CD4-positive, CD25-positive, alpha-beta regulatory T cell (primary cell): ENCODE measurements at regions not wholly inside any gene's neighbourhood (a gene's known extent, or its start where the extent isn't known, plus 50 kb on each side); places are given as distances from the start of the nearest gene placed in this dataset.

Source experiments
- ATAC-seq, 2 donors: fragments of 150-1000 bp; cut with Tn5 transposase; one replicate each; pipeline ENCODE4 v1.10.0; 2021; ENCODE audit warnings: low read depth in 2 of 2, moderate number of reproducible peaks in 2 of 2, moderate library complexity in 1 of 2
- DNase-seq, 3 donors: peaks; one replicate each; pipeline versions ENCODE4 v3.0.0 to v3.0.0-alpha.2; 2012 to 2022; ENCODE audit warnings: mixed read lengths in 1 of 3
- H3K27ac ChIP-seq: one replicate; pipeline ENCODE4 v1.7.0; 2013; ENCODE audit warnings: mild to moderate bottlenecking, low read length; ENCODE audit not compliant: insufficient read depth, poor library complexity, severe bottlenecking
- H3K27me3 ChIP-seq: one replicate; pipeline ENCODE4 v1.7.0; 2013; ENCODE audit warnings: low read length; ENCODE audit not compliant: control insufficient read depth, insufficient read depth
- H3K36me3 ChIP-seq: one replicate; pipeline ENCODE4 v1.7.0; 2013; ENCODE audit warnings: mild to moderate bottlenecking, low read length, moderate library complexity; ENCODE audit not compliant: control insufficient read depth, insufficient read depth
- H3K4me1 ChIP-seq: 2 replicates; pipeline ENCODE4 v1.7.0; 2013; ENCODE audit warnings: mild to moderate bottlenecking, low read length; ENCODE audit not compliant: insufficient read depth, control insufficient read depth, poor library complexity, severe bottlenecking
- H3K4me3 ChIP-seq: one replicate; pipeline ENCODE4 v1.7.0; 2013; ENCODE audit warnings: low read depth, mild to moderate bottlenecking, low read length, moderate library complexity
- H3K9me3 ChIP-seq, 2 experiments: 1 replicate in 1 of 2; 2 replicates in 1 of 2; pipeline ENCODE4 v1.7.0; 2013; ENCODE audit warnings: low read length in 2 of 2, mild to moderate bottlenecking in 1 of 2, moderate library complexity in 1 of 2; ENCODE audit not compliant: control insufficient read depth in 2 of 2
- H3K27ac Mint-ChIP-seq, 3 donors: one replicate each; pipeline ENCODE4 v1.8.0; 2020 to 2022; ENCODE audit warnings: mild to moderate bottlenecking in 3 of 3, mixed read lengths in 3 of 3, moderate library complexity in 2 of 3
- H3K27me3 Mint-ChIP-seq: one replicate; pipeline ENCODE4 v1.8.0; 2022; ENCODE audit warnings: mild to moderate bottlenecking, mixed read lengths
- H3K36me3 Mint-ChIP-seq: one replicate; pipeline ENCODE4 v1.8.0; 2020; ENCODE audit warnings: mixed read lengths
- H3K4me1 Mint-ChIP-seq, 4 donors: one replicate each; pipeline ENCODE4 v1.8.0; 2020 to 2022; ENCODE audit warnings: mixed read lengths in 4 of 4, mild to moderate bottlenecking in 1 of 4
- H3K4me3 Mint-ChIP-seq, 4 donors: one replicate each; pipeline ENCODE4 v1.8.0; 2020 to 2022; ENCODE audit warnings: mild to moderate bottlenecking in 4 of 4, mixed read lengths in 4 of 4, moderate library complexity in 3 of 4
- H3K9me3 Mint-ChIP-seq, 7 donors: one replicate each; pipeline ENCODE4 v1.8.0; 2020 to 2022; ENCODE audit warnings: mixed read lengths in 7 of 7, mild to moderate bottlenecking in 3 of 7, moderate library complexity in 2 of 7

GRCh38 chr7:12947465-12947864 is 260.0 kb downstream of the ARL4A start:
- ATAC-seq = no peak
- Mint-ChIP-seq H3K4me1 (no peaks in the 10 kb centered on the region), H3K36me3 (no peaks in the 10 kb centered on the region), H3K9me3 (no peaks in the 10 kb centered on the region), H3K27me3 (peaks cover 5% of the 10 kb centered on the region), H3K4me3 (no peak overlapping the region), H3K27ac (no peak overlapping the region)
- Histone ChIP-seq H3K27ac (no peak overlapping the region), H3K4me3 (no peak overlapping the region), H3K27me3 (no peaks in the 10 kb centered on the region), H3K4me1 (no peaks in the 10 kb centered on the region), H3K9me3 (no peaks in the 10 kb centered on the region), H3K36me3 (no peaks in the 10 kb centered on the region)
- DNase-seq = no peak

- no peaks in the 10 kb centered on the region for H3K36me3 ChIP-seq
- no peaks in the 10 kb centered on the region for H3K9me3 ChIP-seq
- ATAC-seq (no peak), DNase-seq (no peak)
- Mint-ChIP-seq H3K4me1 (no peaks in the 10 kb centered on the region), H3K27ac (no peak overlapping the region), H3K9me3 (no peaks in the 10 kb centered on the region), H3K27me3 (peaks cover 5% of the 10 kb centered on the region), H3K4me3 (no peak overlapping the region), H3K36me3 (no peaks in the 10 kb centered on the region)
- no peaks in the 10 kb centered on the region for H3K27me3 ChIP-seq
- no peak overlapping the region for H3K27ac ChIP-seq
- no peak overlapping the region for H3K4me3 ChIP-seq
- no peaks in the 10 kb centered on the region for H3K4me1 ChIP-seq
Measured at GRCh38 chr7:12949060-12949931, 261.9 kb downstream of the ARL4A start.

GRCh38 chr7:12951397-12951801 is 264.0 kb downstream of the ARL4A start:
- no peak overlapping the region for H3K4me3 Mint-ChIP-seq
- peaks cover 9% of the 10 kb centered on the region for H3K27me3 Mint-ChIP-seq
- no peaks in the 10 kb centered on the region for H3K4me1 Mint-ChIP-seq
- Histone ChIP-seq H3K36me3 (no peaks in the 10 kb centered on the region), H3K4me3 (no peak overlapping the region), H3K27ac (no peak overlapping the region), H3K4me1 (no peaks in the 10 kb centered on the region), H3K27me3 (no peaks in the 10 kb centered on the region), H3K9me3 (no peaks in the 10 kb centered on the region)
- no peak for DNase-seq
- no peak for ATAC-seq
- no peaks in the 10 kb centered on the region for H3K36me3 Mint-ChIP-seq
- H3K27ac Mint-ChIP-seq = no peak overlapping the region
- no peaks in the 10 kb centered on the region for H3K9me3 Mint-ChIP-seq

- Mint-ChIP-seq H3K27ac (no peak overlapping the region), H3K27me3 (peaks cover 9% of the 10 kb centered on the region), H3K4me1 (no peaks in the 10 kb centered on the region), H3K36me3 (no peaks in the 10 kb centered on the region), H3K9me3 (no peaks in the 10 kb centered on the region), H3K4me3 (no peak overlapping the region)
- Histone ChIP-seq H3K36me3 (no peaks in the 10 kb centered on the region), H3K27me3 (no peaks in the 10 kb centered on the region), H3K27ac (no peak overlapping the region), H3K9me3 (no peaks in the 10 kb centered on the region), H3K4me3 (no peak overlapping the region), H3K4me1 (no peaks in the 10 kb centered on the region)
- DNase-seq (no peak), ATAC-seq (no peak)
Measured at GRCh38 chr7:12954380-12955033, 267.1 kb downstream of the ARL4A start.

- Mint-ChIP-seq H3K4me1 (no peaks in the 10 kb centered on the region), H3K36me3 (no peaks in the 10 kb centered on the region), H3K27me3 (peaks cover 5% of the 10 kb centered on the region), H3K4me3 (no peak overlapping the region), H3K9me3 (no peaks in the 10 kb centered on the region), H3K27ac (no peak overlapping the region)
- H3K36me3 ChIP-seq = no peaks in the 10 kb centered on the region
- H3K27me3 ChIP-seq = no peaks in the 10 kb centered on the region
- H3K27ac ChIP-seq = no peak overlapping the region
- H3K9me3 ChIP-seq = no peaks in the 10 kb centered on the region
- DNase-seq (no peak), ATAC-seq (no peak)
- no peaks in the 10 kb centered on the region for H3K4me1 ChIP-seq
- no peak overlapping the region for H3K4me3 ChIP-seq
Measured at GRCh38 chr7:12957487-12957886, 270.1 kb downstream of the ARL4A start.

GRCh38 chr7:12961910-12962480 is 274.6 kb downstream of the ARL4A start:
- ATAC-seq (no peak), DNase-seq (no peak)
- H3K4me1 ChIP-seq = no peaks in the 10 kb centered on the region
- H3K27me3 Mint-ChIP-seq = no peaks in the 10 kb centered on the region
- no peaks in the 10 kb centered on the region for H3K36me3 ChIP-seq
- H3K27ac Mint-ChIP-seq = no peak overlapping the region
- no peaks in the 10 kb centered on the region for H3K9me3 Mint-ChIP-seq
- H3K9me3 ChIP-seq = no peaks in the 10 kb centered on the region
- no peaks in the 10 kb centered on the region for H3K27me3 ChIP-seq
- H3K36me3 Mint-ChIP-seq = no peaks in the 10 kb centered on the region
- H3K4me1 Mint-ChIP-seq = no peaks in the 10 kb centered on the region
- H3K4me3 Mint-ChIP-seq = no peak overlapping the region
- no peak overlapping the region for H3K27ac ChIP-seq
- H3K4me3 ChIP-seq = no peak overlapping the region

- Mint-ChIP-seq H3K4me3 (no peak overlapping the region), H3K4me1 (no peaks in the 10 kb centered on the region), H3K27me3 (no peaks in the 10 kb centered on the region), H3K27ac (no peak overlapping the region), H3K9me3 (no peaks in the 10 kb centered on the region), H3K36me3 (no peaks in the 10 kb centered on the region)
- H3K27me3 ChIP-seq = no peaks in the 10 kb centered on the region
- H3K36me3 ChIP-seq = no peaks in the 10 kb centered on the region
- H3K27ac ChIP-seq = no peak overlapping the region
- DNase-seq (no peak), ATAC-seq (no peak)
- no peaks in the 10 kb centered on the region for H3K4me1 ChIP-seq
- H3K4me3 ChIP-seq = no peak overlapping the region
- H3K9me3 ChIP-seq = no peaks in the 10 kb centered on the region
Measured at GRCh38 chr7:12963435-12963834, 276.0 kb downstream of the ARL4A start.
